H1 (cell line): ENCODE measurements at regions not wholly inside any gene's neighbourhood (a gene's known extent, or its start where the extent isn't known, plus 50 kb on each side); places are given as distances from the start of the nearest gene placed in this dataset.

Experiments used
- BACH1 ChIP-seq: IDR thresholded peaks from 2 replicates; pipeline ENCODE4 v1.6.1; 2012; ENCODE audit warnings: low read length, improper control_type of control experiment
- FOSL1 ChIP-seq: IDR thresholded peaks from 2 replicates; pipeline ENCODE4 v1.6.1; 2011; ENCODE audit warnings: mild to moderate bottlenecking, low read depth, low read length, moderate library complexity; ENCODE audit not compliant: insufficient read depth
- NANOG ChIP-seq: IDR thresholded peaks from 2 replicates; pipeline ENCODE4 v1.6.1; 2011; ENCODE audit warnings: low read length, low read depth, mild to moderate bottlenecking, inconsistent platforms; ENCODE audit not compliant: insufficient read depth, poor library complexity, severe bottlenecking
- RNF2 ChIP-seq: fragments of 200-900, 300-1000 bp; sonication (generic); IDR thresholded peaks from 2 replicates; pipeline ENCODE4 v1.7.1; 2016; ENCODE audit warnings: borderline replicate concordance, low read depth, mild to moderate bottlenecking, antibody characterized with exemption, low read length; ENCODE audit not compliant: poor library complexity, severe bottlenecking; ENCODE audit errors: missing control alignments
- ZNF274 ChIP-seq: IDR thresholded peaks from 2 replicates; pipeline ENCODE4 v1.7.0; 2012; ENCODE audit warnings: low read length, borderline replicate concordance; ENCODE audit errors: extremely low read depth

DNA sequence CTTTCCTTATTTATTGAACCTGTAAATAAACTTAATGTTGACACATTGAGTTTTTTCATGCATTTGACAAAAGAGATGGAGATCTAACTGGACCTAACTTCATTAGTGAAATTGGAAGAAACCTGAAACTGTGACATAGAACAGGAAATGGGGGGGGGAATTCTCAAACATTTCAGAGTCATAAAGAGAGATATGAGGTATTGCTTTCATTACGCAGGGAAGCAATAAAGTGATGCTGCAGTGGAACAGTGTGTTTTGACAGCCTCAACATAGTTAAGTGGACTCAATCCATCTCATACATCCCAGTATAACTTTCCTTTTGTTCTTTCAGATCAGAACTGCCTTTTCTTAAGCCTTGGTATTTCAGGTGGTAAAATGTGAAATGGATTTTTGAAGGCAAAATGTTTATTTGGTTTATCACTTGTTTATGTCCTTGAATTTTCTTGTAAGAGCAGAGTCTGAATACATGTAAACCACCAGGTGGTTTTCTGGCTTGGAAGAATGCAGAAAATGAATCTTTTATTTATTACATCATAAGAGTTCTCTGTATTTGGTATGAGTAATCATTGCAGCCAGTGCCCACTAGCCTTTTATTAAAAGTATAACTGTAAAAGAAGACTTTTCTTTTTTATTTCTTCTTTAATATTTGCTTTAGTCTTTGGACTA is 132.5 kb downstream of the ZNF326 start (continued):
- TF ChIP-seq NANOG (no peak), ZNF274 (no peak), RNF2 (no peak), BACH1 (no peak), FOSL1 (no peak)
